ENCODE measurements at regions not wholly inside any gene's neighbourhood (a gene's known extent, or its start where the extent isn't known, plus 50 kb on each side); places are given as distances from the start of the nearest gene placed in this dataset.

- Histone ChIP-seq H3K27ac (replicated peaks) (no peak overlapping the region), H3K4me3 (replicated peaks; ENCODE audit: insufficient read depth, low read length) (no peak overlapping the region), H3K27me3 (ENCODE audit: insufficient read depth, poor library complexity, severe bottlenecking) (no peaks in the 10 kb centered on the region)
- TF ChIP-seq SPI1 (IDR thresholded peaks at IDR 0.05; ENCODE audit: borderline replicate concordance, low read depth) (no peak), CTCF (IDR thresholded peaks at IDR 0.05; ENCODE audit: insufficient read depth, low read length) (no peak), POLR2AphosphoS5 (IDR thresholded peaks at IDR 0.05; ENCODE audit: low read depth) (no peak), GABPA (IDR thresholded peaks at IDR 0.05; ENCODE audit: low read depth) (no peak)
- TF ChIP-seq, protein P1, sequence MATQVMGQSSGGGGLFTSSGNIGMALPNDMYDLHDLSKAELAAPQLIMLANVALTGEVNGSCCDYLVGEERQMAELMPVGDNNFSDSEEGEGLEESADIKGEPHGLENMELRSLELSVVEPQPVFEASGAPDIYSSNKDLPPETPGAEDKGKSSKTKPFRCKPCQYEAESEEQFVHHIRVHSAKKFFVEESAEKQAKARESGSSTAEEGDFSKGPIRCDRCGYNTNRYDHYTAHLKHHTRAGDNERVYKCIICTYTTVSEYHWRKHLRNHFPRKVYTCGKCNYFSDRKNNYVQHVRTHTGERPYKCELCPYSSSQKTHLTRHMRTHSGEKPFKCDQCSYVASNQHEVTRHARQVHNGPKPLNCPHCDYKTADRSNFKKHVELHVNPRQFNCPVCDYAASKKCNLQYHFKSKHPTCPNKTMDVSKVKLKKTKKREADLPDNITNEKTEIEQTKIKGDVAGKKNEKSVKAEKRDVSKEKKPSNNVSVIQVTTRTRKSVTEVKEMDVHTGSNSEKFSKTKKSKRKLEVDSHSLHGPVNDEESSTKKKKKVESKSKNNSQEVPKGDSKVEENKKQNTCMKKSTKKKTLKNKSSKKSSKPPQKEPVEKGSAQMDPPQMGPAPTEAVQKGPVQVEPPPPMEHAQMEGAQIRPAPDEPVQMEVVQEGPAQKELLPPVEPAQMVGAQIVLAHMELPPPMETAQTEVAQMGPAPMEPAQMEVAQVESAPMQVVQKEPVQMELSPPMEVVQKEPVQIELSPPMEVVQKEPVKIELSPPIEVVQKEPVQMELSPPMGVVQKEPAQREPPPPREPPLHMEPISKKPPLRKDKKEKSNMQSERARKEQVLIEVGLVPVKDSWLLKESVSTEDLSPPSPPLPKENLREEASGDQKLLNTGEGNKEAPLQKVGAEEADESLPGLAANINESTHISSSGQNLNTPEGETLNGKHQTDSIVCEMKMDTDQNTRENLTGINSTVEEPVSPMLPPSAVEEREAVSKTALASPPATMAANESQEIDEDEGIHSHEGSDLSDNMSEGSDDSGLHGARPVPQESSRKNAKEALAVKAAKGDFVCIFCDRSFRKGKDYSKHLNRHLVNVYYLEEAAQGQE (IDR thresholded peaks at IDR 0.05; ENCODE audit: insufficient replicate concordance, low read depth): no peak
- DNase-seq (ENCODE audit: low read depth in 1 of 2, low spot score in 1 of 2): no peak
Measured at GRCh38 chr18:8974279-8974678, 128.2 kb upstream of the NDUFV2 start.

- no peak overlapping the region for H3K27ac ChIP-seq (replicated peaks)
- TF ChIP-seq CTCF (IDR thresholded peaks at IDR 0.05; ENCODE audit: insufficient read depth, low read length) (no peak), GABPA (IDR thresholded peaks at IDR 0.05; ENCODE audit: low read depth) (no peak)
- H3K4me3 ChIP-seq (replicated peaks; ENCODE audit: insufficient read depth, low read length): no peak overlapping the region
- DNase-seq (ENCODE audit: low read depth in 1 of 2, low spot score in 1 of 2): no peak
- H3K27me3 ChIP-seq (ENCODE audit: insufficient read depth, poor library complexity, severe bottlenecking): no peaks in the 10 kb centered on the region
Measured at GRCh38 chr18:8974696-8975095, 127.8 kb upstream of the NDUFV2 start.

DNA sequence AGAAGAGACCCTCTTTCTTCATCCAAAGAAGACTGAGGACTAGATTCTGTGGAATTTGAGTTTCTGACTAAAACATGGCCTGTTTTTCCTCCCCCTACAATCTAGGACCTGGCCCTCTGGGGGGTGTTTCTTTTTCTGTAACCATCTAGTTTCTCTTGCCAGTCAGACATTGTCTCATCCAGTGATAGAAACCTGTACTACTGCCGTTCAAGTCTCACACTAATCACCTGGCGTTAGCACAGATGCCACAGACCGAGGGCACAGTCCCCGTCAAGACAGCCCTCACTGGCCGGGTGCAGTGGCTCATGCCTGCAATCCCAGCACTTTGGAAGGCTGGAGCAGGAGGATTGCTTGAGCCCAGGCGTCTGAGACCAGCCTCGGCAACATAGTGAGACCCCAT is 126.9 kb upstream of the NDUFV2 start:
- TF ChIP-seq, protein P1 (IDR thresholded peaks at IDR 0.05; ENCODE audit: insufficient replicate concordance, low read depth): no peak
- TF ChIP-seq GABPA (IDR thresholded peaks at IDR 0.05; ENCODE audit: low read depth) (no peak), SPI1 (IDR thresholded peaks at IDR 0.05; ENCODE audit: borderline replicate concordance, low read depth) (no peak), CTCF (IDR thresholded peaks at IDR 0.05; ENCODE audit: insufficient read depth, low read length) (no peak), POLR2AphosphoS5 (IDR thresholded peaks at IDR 0.05; ENCODE audit: low read depth) (no peak)
- H3K4me3 ChIP-seq (replicated peaks; ENCODE audit: insufficient read depth, low read length): no peak overlapping the region
- DNase-seq (ENCODE audit: low read depth in 1 of 2, low spot score in 1 of 2): no peak

DNA sequence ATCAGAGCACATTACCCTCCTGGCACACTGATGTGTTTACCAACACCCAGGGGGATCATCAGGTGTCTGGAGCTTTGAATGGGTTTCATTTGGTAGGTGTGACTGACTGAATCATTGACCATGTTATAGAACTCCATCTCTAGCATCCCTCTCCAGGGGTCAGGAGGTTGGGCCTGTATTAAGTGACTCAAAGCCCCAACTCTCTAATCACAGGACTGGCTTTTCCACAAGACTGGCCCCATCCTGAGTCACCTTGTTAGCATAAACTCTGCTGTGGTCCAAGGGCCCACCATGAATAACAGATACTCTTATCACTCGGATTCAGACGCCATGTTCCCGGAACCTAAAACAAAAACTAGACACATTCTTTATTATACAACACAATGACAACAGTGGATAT is 125.9 kb upstream of the NDUFV2 start:
- no peak overlapping the region for H3K4me3 ChIP-seq (replicated peaks; ENCODE audit: insufficient read depth, low read length)
- no peaks in the 10 kb centered on the region for H3K27me3 ChIP-seq (ENCODE audit: insufficient read depth, poor library complexity, severe bottlenecking)
- DNase-seq (ENCODE audit: low read depth in 1 of 2, low spot score in 1 of 2): no peak
- H3K27ac ChIP-seq (replicated peaks): no peak overlapping the region
- TF ChIP-seq SPI1 (IDR thresholded peaks at IDR 0.05; ENCODE audit: borderline replicate concordance, low read depth) (no peak), GABPA (IDR thresholded peaks at IDR 0.05; ENCODE audit: low read depth) (no peak), POLR2AphosphoS5 (IDR thresholded peaks at IDR 0.05; ENCODE audit: low read depth) (no peak), CTCF (IDR thresholded peaks at IDR 0.05; ENCODE audit: insufficient read depth, low read length) (no peak)
- TF ChIP-seq, protein P1 (IDR thresholded peaks at IDR 0.05; ENCODE audit: insufficient replicate concordance, low read depth): no peak

More for the DNA sequence above, 126.9 kb upstream of the NDUFV2 start:
- Histone ChIP-seq H3K27me3 (ENCODE audit: insufficient read depth, poor library complexity, severe bottlenecking) (no peaks in the 10 kb centered on the region), H3K27ac (replicated peaks) (no peak overlapping the region)

Measured in HL-60 (cell line).